Omental fat pad (tissue), 3 donors: ENCODE measurements at regions not wholly inside any gene's neighbourhood (a gene's known extent, or its start where the extent isn't known, plus 50 kb on each side); places are given as distances from the start of the nearest gene placed in this dataset.
"Not testable (repeated sequence)": the region's sequence is repeated elsewhere in the genome, so short reads cannot be mapped to it uniquely, and the experiment has no call there.

Experiments
- ATAC-seq: fragments of 150-250 bp; one replicate; pipeline ENCODE4 v1.9.1; 2016; ENCODE audit warnings: mild to moderate bottlenecking, moderate library complexity; ENCODE audit not compliant: low FRiP score
- DNase-seq: peaks from one replicate; pipeline ENCODE4 v3.0.0-alpha.2; 2019; ENCODE audit warnings: low spot score
- TF ChIP-seq, protein P1 (sequence below), 3 donors: fragments of 450-650 bp; IDR thresholded peaks; one replicate each; pipeline ENCODE4 v1.5.1; 2016 to 2017; ENCODE audit warnings: antibody characterized with exemption in 3 of 3, mild to moderate bottlenecking in 3 of 3, moderate library complexity in 2 of 3

- no peak for ATAC-seq
These were observed 925.6 kb upstream of the CELF4 start for GRCh38 chr18:38491195-38491594.

DNA sequence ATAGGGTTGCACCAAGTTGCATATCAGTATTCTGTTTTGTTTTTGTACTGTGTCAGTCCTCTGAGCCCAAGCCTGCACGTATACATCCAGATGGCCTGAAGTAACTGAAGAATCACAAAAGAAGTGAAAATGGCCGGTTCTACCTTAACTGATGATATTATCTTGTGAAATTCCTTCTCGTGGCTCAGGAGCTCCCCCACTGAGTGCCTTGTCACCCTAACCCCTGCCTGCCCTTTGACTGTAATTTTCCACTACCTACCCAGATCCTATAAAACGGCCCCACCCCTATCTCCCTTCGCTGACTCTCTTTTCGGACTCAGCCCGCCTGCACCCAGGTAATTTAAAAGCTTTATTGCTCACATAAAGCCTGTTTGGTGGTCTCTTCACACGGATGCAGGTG lies 924.1 kb upstream of the CELF4 start:
- ATAC-seq, DNase-seq: not testable (repeated sequence)

More at GRCh38 chr18:38491195-38491594, 925.6 kb upstream of the CELF4 start:
- DNase-seq = no peak
- TF ChIP-seq, protein P1, sequence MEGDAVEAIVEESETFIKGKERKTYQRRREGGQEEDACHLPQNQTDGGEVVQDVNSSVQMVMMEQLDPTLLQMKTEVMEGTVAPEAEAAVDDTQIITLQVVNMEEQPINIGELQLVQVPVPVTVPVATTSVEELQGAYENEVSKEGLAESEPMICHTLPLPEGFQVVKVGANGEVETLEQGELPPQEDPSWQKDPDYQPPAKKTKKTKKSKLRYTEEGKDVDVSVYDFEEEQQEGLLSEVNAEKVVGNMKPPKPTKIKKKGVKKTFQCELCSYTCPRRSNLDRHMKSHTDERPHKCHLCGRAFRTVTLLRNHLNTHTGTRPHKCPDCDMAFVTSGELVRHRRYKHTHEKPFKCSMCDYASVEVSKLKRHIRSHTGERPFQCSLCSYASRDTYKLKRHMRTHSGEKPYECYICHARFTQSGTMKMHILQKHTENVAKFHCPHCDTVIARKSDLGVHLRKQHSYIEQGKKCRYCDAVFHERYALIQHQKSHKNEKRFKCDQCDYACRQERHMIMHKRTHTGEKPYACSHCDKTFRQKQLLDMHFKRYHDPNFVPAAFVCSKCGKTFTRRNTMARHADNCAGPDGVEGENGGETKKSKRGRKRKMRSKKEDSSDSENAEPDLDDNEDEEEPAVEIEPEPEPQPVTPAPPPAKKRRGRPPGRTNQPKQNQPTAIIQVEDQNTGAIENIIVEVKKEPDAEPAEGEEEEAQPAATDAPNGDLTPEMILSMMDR (IDR thresholded peaks at IDR 0.05) = no peak

- TF ChIP-seq, protein P1 (IDR thresholded peaks at IDR 0.05) = no peak
- DNase-seq (no peak), ATAC-seq (no peak)
These were observed 921.9 kb upstream of the CELF4 start for GRCh38 chr18:38487521-38487920.

DNA sequence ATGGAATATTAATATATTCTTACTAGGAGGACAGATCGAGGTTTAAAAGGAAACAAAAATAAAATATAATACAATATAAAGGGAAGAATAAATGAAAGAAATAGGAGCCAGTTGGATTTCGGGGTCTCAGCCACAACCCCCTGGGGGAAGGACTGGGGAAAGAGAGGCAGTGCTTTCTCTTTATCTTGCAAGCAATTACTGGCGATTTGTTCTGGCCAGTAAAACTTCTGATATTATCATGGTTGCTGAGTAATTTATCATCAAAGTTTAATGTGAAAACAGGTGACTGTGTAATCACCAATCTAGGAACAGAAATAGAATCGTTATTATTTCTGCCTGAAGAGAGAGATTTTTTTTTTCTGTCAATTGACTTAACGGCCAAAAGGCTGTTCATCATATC lies 917.7 kb upstream of the CELF4 start:
- TF ChIP-seq, protein P1 (IDR thresholded peaks at IDR 0.05) = no peak
- DNase-seq = no peak
- ATAC-seq = no peak

DNA sequence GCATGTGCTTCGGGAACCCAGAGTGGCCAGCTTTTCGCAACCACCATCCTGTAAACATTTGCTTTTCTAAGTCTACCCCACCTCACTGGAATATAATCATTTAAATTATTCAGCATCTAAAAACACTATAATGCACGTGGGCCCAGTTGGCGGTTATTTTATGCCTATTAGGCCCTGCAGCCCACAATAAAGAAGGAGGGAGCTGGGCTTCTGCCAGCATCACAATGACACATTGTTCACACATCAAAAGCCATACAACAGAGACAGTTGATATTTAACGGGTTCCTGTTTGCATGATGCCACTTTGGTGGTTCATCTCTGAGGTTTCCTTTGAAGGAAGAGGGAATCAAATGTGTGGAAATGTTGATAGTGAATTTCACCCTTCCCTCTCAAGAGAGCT lies 916.0 kb upstream of the CELF4 start:
- TF ChIP-seq, protein P1 (IDR thresholded peaks at IDR 0.05) = no peak

DNA sequence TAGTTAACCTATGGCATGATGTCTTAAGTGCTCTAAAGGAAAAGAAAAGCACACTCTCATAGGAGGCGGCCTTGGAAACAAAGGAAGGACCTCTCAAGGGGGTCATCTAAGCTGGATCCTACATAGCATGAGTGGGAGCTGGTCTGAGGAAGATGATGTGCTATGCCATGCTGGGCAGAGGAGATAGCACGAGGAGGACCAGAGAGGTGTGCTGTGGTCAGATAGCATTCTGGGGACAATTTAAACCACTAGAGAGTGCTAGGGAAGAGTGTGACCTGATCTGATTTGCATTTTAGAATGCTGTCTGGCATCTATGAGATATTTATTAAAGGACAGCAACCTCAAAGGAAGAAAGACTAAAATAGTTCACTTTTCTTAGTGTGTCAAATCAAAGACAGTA lies 910.1 kb upstream of the CELF4 start:
- TF ChIP-seq, protein P1 (IDR thresholded peaks at IDR 0.05) = no peak
- ATAC-seq (no peak), DNase-seq (no peak)

More for the DNA sequence above, 916.0 kb upstream of the CELF4 start:
- DNase-seq = no peak
- ATAC-seq = no peak

GRCh38 chr18:38473535-38473934 lies 907.9 kb upstream of the CELF4 start:
- DNase-seq = no peak
- no peak for ATAC-seq
- TF ChIP-seq, protein P1 (IDR thresholded peaks at IDR 0.05) = no peak

DNA sequence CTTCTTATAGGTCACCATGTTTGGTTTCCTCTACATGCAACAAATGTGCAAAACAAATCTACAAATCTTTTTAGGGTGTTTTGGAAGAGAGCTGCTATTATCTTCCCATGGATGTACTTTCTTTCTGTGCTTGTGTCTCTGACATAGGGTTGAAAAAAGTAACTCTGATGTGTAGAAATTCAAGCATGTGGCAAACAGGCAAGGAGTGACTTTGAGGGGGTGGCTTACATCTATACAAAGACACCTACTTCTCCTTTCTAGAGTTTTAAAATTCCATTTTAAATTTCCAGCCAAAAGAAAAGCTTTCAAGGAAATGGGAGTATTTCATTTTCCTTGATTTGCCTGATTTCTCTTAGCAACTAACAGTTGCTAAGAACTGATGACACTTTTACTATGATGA lies 904.8 kb upstream of the CELF4 start:
- ATAC-seq (no peak), DNase-seq (no peak)
- TF ChIP-seq, protein P1 (IDR thresholded peaks at IDR 0.05) = no peak
